Activated CD8-positive, alpha-beta memory T cell treated with anti-CD3 and anti-CD28 coated beads for 36 hours (primary cell): ENCODE measurements at regions not wholly inside any gene's neighbourhood (a gene's known extent, or its start where the extent isn't known, plus 50 kb on each side); places are given as distances from the start of the nearest gene placed in this dataset.

Source experiments
- CTCF ChIA-PET: fragments of 350-600 bp; sonication (Branson Sonifier 250); formaldehyde crosslinking; loops from one replicate; lab custom pipeline; 2021; ENCODE audit warnings: antibody characterized with exemption; lab: Charles Lee
- POLR2A ChIA-PET: fragments of 350-600 bp; sonication (Branson Sonifier 250); formaldehyde crosslinking; loops from one replicate; lab custom pipeline; 2021; ENCODE audit warnings: antibody characterized with exemption; lab: Charles Lee

DNA sequence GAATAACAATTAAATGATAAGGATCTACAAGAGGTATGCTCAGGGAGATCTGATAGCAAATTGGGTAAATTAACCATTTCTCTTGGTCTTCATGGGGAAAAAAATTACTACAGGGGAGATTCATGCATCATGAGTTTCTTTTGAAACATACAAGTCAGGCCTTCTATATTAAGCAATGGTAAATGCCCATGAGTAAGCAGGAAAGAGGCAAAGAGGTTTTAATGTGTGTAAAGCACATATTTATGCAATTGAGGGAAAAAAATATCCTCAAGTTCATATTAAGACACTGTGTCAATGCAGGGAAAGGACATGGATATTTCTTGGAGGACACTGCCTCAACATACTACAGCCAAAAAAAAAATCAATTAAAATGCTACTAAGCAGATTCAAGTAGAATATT, 73.4 kb upstream of the NR4A3 start:
- ChIA-PET CTCF (no interaction called here), POLR2A (no interaction called here)

DNA sequence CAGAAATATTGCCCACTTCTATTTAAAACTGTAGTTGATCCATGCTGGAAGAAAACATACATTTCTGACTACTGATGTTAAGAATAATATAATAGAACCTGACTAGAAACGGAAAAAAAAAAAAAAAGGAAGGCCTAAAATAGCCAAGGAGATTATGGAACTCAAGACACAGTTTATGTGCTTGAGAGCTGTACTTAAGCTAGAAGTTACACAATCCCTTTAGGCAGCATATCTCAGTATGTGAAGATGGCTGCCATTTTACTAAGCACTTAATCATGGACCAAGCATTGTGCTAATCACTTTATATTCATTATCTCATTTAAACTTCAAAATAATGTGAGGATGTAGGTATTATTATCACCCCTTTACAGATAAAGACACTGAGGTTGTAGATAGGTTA, 73.0 kb upstream of the NR4A3 start:
- ChIA-PET POLR2A (no interaction called here), CTCF (no interaction called here)

DNA sequence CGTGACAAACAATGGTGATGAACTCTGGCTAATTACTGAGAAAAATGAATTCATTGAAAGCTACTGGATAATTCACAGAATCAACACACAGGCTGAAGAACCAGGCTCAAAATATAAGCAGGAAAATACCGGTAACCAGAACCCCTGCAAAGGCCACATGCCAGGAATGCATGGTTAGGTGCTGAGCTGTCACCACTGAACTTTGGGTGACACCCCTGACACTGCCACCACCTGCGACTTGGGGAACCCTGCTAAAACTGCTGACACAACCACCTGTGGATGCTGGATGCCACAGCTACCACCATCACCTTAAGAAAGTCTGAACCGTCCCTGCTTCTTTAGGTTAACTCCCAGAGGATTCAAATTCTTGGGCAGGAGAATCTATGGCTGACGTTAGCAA, 72.0 kb upstream of the NR4A3 start:
- POLR2A ChIA-PET = no interaction called here
- CTCF ChIA-PET = no interaction called here

DNA sequence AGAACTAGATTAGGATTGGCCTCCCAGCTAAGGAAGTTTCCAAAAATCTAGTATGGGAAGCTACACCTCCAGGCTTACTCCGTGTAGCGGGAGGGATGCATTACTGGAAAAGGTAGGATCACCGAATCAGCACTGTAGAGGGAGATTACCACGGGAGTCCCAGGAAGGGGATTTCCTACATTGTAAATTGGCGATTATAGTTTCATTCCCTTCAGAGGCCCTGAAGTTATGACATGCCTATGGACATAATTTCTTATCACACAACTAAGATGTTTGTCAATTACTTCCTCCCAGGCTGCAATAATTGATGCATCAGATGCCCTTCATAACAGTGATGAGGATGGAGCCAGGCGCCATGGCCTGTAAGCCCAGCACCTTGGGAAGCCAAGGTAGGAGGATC, 71.2 kb upstream of the NR4A3 start:
- CTCF ChIA-PET = no interaction called here
- POLR2A ChIA-PET = no interaction called here

DNA sequence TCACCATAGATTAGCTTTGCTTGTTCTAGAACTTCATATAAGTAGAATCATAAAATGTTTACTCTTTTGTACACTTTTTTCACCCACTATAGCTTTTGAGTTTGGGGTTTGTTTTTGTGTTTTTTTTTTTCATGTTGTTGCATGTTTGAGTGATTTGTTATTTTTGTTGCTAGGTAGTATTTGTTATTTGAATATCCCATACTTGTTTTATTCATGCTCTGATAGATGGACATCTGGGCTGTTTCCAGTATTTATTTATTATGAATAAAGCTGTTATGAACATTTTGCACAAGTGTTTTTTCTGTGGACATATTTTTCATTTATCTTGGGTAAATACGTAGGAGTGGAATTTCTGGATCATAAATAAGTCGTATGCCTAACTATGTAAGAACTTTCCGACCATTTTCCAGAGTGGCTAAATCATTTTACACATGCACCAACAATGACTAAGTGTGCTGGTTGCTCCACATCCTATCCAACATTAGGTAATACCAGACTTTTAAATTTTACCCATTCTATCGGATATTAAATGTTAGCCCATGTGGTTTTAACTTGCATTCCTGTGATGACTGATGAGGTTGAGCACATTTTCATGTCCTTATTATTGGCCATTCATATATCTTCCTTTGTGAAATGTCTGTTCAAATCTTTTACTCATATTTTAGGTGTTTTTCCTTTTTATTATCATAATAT, 69.1 kb upstream of the NR4A3 start:
- CTCF ChIA-PET = no interaction called here

DNA sequence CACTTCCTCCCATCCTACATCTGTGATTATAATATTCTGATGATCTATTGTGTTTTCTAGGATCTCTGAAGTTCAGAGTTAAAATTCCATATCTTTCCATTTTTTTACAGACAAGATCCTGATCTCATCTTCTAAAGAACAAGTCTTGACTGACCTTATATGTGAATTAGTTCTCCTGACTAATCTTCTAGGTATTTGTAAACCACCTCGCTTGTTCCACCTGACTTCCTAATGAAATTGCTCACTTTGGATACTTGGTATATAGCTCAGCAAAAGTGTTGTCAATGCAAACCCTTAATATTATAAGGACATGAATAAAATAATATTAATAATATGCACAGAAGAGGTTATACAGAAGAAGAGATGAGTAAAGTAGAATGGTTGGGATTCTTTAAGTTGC, 68.2 kb upstream of the NR4A3 start:
- CTCF ChIA-PET = no interaction called here
- POLR2A ChIA-PET = no interaction called here

More for the DNA sequence above, 69.1 kb upstream of the NR4A3 start:
- POLR2A ChIA-PET = no interaction called here

DNA sequence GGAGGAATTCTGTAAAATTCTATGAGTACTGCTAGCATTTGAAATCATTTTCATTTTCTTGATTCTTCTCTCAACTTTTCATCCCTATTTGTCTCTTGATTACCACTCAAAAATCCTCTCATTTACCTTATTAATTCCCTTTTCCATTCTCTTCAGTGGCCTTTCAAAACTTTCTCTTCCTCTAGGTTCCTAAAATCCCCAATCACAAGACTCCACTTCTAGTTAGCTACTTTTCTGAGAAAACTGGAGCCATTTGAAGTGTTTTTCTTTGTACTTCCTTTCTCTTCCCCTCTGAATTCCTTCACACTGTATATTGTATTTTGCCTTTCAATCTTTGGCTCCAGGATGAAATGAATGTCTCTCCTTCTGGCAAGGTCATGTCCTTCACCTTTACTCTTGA, 61.3 kb upstream of the NR4A3 start:
- POLR2A ChIA-PET = no interaction called here
- CTCF ChIA-PET = no interaction called here

DNA sequence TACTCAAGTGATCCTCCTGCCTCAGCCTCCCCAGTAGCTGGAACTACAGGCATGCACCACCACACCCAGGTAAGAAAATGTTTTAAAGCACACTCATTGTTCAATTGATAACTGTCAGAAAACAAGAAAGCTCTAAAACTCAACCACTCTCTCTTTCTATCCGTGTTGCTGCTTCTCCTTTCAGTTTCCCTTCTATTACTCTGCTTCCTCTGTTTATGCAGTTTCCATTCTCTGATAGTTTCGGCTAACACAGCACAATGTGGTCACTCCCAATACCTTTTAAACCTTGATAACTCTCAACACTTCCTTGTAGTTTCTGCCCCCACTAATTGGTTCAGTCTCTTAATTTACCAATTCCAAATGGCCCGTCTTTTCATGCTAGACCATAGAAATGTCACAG, 59.2 kb upstream of the NR4A3 start:
- ChIA-PET POLR2A (no interaction called here), CTCF (no interaction called here)
